ENCODE measurements at regions not wholly inside any gene's neighbourhood (a gene's known extent, or its start where the extent isn't known, plus 50 kb on each side); places are given as distances from the start of the nearest gene placed in this dataset.

- POLR2A ChIA-PET: no interaction called here
- no peaks in the 10 kb centered on the region for H3K9me3 ChIP-seq (ENCODE audit: control insufficient read depth, insufficient read depth, low read length)
- TF ChIP-seq CTCF (IDR thresholded peaks at IDR 0.05; ENCODE audit: low read depth, low read length): no peak
- H3K27ac ChIP-seq (ENCODE audit: low read depth, low read length): no peak overlapping the region
- H3K27me3 ChIP-seq (ENCODE audit: control insufficient read depth, insufficient read depth, low read length): peaks cover 24% of the 10 kb centered on the region
- CTCF ChIA-PET: no interaction called here
- no peak for DNase-seq (ENCODE audit: low read depth, low spot score)
- no peak overlapping the region for H3K4me3 ChIP-seq (ENCODE audit: low read depth, low read length)
Measured at GRCh38 chr12:53852992-53853391, 85.6 kb upstream of the HOXC13 start.

GRCh38 chr12:53854701-53855316 is 83.8 kb upstream of the HOXC13 start:
- TF ChIP-seq CTCF (IDR thresholded peaks at IDR 0.05; ENCODE audit: low read depth, low read length): no peak
- DNase-seq (ENCODE audit: low read depth, low spot score): no peak
- no peak overlapping the region for H3K27ac ChIP-seq (ENCODE audit: low read depth, low read length)
- POLR2A ChIA-PET: no interaction called here
- H3K9me3 ChIP-seq (ENCODE audit: control insufficient read depth, insufficient read depth, low read length): no peaks in the 10 kb centered on the region
- CTCF ChIA-PET: interaction anchor here (1.3 kb wide), 1 partner anchor 97 kb away, joined by 3 read pairs; no protein-coding TSS in a partner anchor
- no peak overlapping the region for H3K4me3 ChIP-seq (ENCODE audit: low read depth, low read length)
- peaks cover 16% of the 10 kb centered on the region for H3K27me3 ChIP-seq (ENCODE audit: control insufficient read depth, insufficient read depth, low read length)

GRCh38 chr12:53856132-53856531 is 82.5 kb upstream of the HOXC13 start:
- no peak for DNase-seq (ENCODE audit: low read depth, low spot score)
- Histone ChIP-seq H3K27me3 (ENCODE audit: control insufficient read depth, insufficient read depth, low read length) (peaks cover 13% of the 10 kb centered on the region), H3K4me3 (ENCODE audit: low read depth, low read length) (no peak overlapping the region), H3K27ac (ENCODE audit: low read depth, low read length) (no peak overlapping the region), H3K9me3 (ENCODE audit: control insufficient read depth, insufficient read depth, low read length) (no peaks in the 10 kb centered on the region)
- TF ChIP-seq CTCF (IDR thresholded peaks at IDR 0.05; ENCODE audit: low read depth, low read length): no peak
- ChIA-PET POLR2A (no interaction called here), CTCF (no interaction called here)

- Histone ChIP-seq H3K9me3 (ENCODE audit: control insufficient read depth, insufficient read depth, low read length) (no peaks in the 10 kb centered on the region), H3K4me3 (ENCODE audit: low read depth, low read length) (no peak overlapping the region), H3K27me3 (ENCODE audit: control insufficient read depth, insufficient read depth, low read length) (peaks cover 11% of the 10 kb centered on the region), H3K27ac (ENCODE audit: low read depth, low read length) (no peak overlapping the region)
- POLR2A ChIA-PET: no interaction called here
- TF ChIP-seq CTCF (IDR thresholded peaks at IDR 0.05; ENCODE audit: low read depth, low read length): no peak
- DNase-seq (ENCODE audit: low read depth, low spot score): no peak
- CTCF ChIA-PET: no interaction called here
Measured at GRCh38 chr12:53857666-53858065, 81.0 kb upstream of the HOXC13 start.

- no peak for TF ChIP-seq CTCF (IDR thresholded peaks at IDR 0.05; ENCODE audit: low read depth, low read length)
- no peaks in the 10 kb centered on the region for H3K9me3 ChIP-seq (ENCODE audit: control insufficient read depth, insufficient read depth, low read length)
- ChIA-PET POLR2A (no interaction called here), CTCF (no interaction called here)
- H3K4me3 ChIP-seq (ENCODE audit: low read depth, low read length): no peak overlapping the region
- H3K27me3 ChIP-seq (ENCODE audit: control insufficient read depth, insufficient read depth, low read length): peaks cover 13% of the 10 kb centered on the region
- DNase-seq (ENCODE audit: low read depth, low spot score): no peak
- H3K27ac ChIP-seq (ENCODE audit: low read depth, low read length): no peak overlapping the region
Measured at GRCh38 chr12:53860426-53861345, 77.9 kb upstream of the HOXC13 start.
